Endodermal cell (in vitro differentiated cells): ENCODE measurements at regions not wholly inside any gene's neighbourhood (a gene's known extent, or its start where the extent isn't known, plus 50 kb on each side); places are given as distances from the start of the nearest gene placed in this dataset.

ENCODE experiments used
- DNase-seq: peaks from one replicate; pipeline ENCODE4 v3.0.0-alpha.2; 2017
- H3K27ac ChIP-seq: 2 replicates; pipeline ENCODE4 v1.5.1; 2013; ENCODE audit warnings: mild to moderate bottlenecking, low read depth, low read length, moderate library complexity
- H3K27me3 ChIP-seq: 2 replicates; pipeline ENCODE4 v1.6.1; 2013; ENCODE audit warnings: mild to moderate bottlenecking, low read length, moderate library complexity; ENCODE audit not compliant: insufficient read depth, control insufficient read depth, poor library complexity, severe bottlenecking
- H3K36me3 ChIP-seq: 2 replicates; pipeline ENCODE4 v1.7.0; 2013; ENCODE audit warnings: mild to moderate bottlenecking, low read length, moderate library complexity; ENCODE audit not compliant: control insufficient read depth, insufficient read depth
- H3K4me1 ChIP-seq: one replicate; pipeline ENCODE4 v1.7.0; 2013; ENCODE audit warnings: low read length; ENCODE audit not compliant: control insufficient read depth, insufficient read depth
- H3K4me3 ChIP-seq: 2 replicates; pipeline ENCODE4 v1.5.1; 2013; ENCODE audit warnings: mild to moderate bottlenecking, low read length, moderate library complexity
- H3K9ac ChIP-seq: 2 replicates; pipeline ENCODE4 v1.6.1; 2013; ENCODE audit warnings: mild to moderate bottlenecking, low read length, moderate library complexity; ENCODE audit not compliant: poor library complexity, severe bottlenecking; ENCODE audit errors: extremely low read depth
- H3K9me3 ChIP-seq: 2 replicates; pipeline ENCODE4 v1.6.1; 2013; ENCODE audit warnings: mild to moderate bottlenecking, low read length, moderate library complexity; ENCODE audit not compliant: control insufficient read depth
- H3K27ac Mint-ChIP-seq: 2 replicates; pipeline ENCODE4 v1.8.0; 2020; ENCODE audit warnings: mixed read lengths
- H3K27me3 Mint-ChIP-seq: 2 replicates; pipeline ENCODE4 v1.8.0; 2021; ENCODE audit warnings: mild to moderate bottlenecking, mixed read lengths; ENCODE audit not compliant: insufficient read depth
- H3K36me3 Mint-ChIP-seq: 2 replicates; pipeline ENCODE4 v1.8.0; 2020; ENCODE audit warnings: low read depth, mixed read lengths
- H3K4me1 Mint-ChIP-seq: 2 replicates; pipeline ENCODE4 v1.8.0; 2020; ENCODE audit warnings: mixed read lengths
- H3K4me3 Mint-ChIP-seq: 2 replicates; pipeline ENCODE4 v1.8.0; 2020; ENCODE audit warnings: mild to moderate bottlenecking, moderate library complexity, mixed read lengths
- H3K9me3 Mint-ChIP-seq: 2 replicates; pipeline ENCODE4 v1.8.0; 2020; ENCODE audit warnings: mild to moderate bottlenecking, mixed read lengths
- WGBS, 2 experiments: methylation state at CpG; one replicate each; pipeline versions ENCODE4 v1.1.5 to v1.1.7; 2013; ENCODE audit warnings: missing lambda C conversion rate in 2 of 2, mixed read lengths in 1 of 2; ENCODE audit not compliant: insufficient coverage in 1 of 2, insufficient read length in 1 of 2; 5-methylcytosine and 5-hydroxymethylcytosine counted together
- TF ChIP-seq, protein P1 (sequence below): fragments of 200-600 bp; sonication (generic); conservative IDR thresholded peaks from 2 replicates; pipeline ENCODE4 v1.5.0; 2021; ENCODE audit warnings: antibody characterized with exemption, mild to moderate bottlenecking

DNA sequence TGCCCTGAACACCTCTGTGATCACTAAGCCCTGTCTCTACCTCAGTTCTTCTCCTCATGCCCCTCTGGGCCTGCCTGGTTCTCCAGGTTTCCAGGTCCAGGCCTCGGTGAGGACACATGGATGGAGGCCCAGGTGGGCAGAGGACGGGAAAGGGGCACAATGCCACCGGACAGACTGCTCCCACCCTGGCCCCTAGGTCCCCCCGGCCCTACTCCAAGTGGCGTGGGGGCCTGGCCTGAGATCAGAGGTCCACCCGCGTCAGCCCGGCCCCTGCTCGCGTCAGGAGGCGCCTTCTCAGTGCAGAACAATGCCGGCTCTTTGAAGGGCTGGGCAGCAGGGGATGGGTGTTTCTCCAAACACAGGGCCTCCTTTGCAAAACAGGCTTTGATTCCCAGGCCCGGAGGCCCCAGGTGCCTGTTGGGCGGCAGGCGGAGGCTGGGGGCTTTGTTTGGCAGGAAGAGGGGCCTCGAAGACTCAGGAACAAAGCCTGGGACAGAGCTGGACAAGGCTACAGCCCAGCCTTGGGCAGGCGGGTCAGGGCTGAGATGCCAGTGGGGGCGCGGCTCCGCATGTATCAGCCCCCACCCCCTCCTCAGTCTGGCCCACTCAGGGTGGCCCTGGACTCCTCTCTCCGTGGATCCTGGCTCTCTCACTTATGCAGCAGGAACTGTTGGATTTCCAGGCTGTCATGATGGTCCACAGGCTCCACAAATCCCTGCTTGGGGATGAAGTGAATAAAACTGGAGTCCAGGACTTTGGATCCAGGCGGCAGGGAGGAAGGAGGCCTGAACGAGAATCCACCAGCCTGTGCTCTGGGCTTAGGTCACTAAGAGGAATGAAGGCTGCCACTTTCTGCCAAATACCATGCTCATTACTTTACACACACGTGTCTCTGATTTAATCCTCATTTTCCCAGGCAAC lies 77.4 kb upstream of the SLC2A1 start:
- H3K4me3 ChIP-seq = no peak overlapping the region
- H3K9me3 ChIP-seq = no peaks in the 10 kb centered on the region
- TF ChIP-seq, protein P1, sequence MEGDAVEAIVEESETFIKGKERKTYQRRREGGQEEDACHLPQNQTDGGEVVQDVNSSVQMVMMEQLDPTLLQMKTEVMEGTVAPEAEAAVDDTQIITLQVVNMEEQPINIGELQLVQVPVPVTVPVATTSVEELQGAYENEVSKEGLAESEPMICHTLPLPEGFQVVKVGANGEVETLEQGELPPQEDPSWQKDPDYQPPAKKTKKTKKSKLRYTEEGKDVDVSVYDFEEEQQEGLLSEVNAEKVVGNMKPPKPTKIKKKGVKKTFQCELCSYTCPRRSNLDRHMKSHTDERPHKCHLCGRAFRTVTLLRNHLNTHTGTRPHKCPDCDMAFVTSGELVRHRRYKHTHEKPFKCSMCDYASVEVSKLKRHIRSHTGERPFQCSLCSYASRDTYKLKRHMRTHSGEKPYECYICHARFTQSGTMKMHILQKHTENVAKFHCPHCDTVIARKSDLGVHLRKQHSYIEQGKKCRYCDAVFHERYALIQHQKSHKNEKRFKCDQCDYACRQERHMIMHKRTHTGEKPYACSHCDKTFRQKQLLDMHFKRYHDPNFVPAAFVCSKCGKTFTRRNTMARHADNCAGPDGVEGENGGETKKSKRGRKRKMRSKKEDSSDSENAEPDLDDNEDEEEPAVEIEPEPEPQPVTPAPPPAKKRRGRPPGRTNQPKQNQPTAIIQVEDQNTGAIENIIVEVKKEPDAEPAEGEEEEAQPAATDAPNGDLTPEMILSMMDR = no peak
- Mint-ChIP-seq H3K4me1 (peaks cover 25% of the 10 kb centered on the region), H3K27ac (no peak overlapping the region), H3K27me3 (no peaks in the 10 kb centered on the region), H3K9me3 (no peaks in the 10 kb centered on the region), H3K4me3 (no peak overlapping the region), H3K36me3 (no peaks in the 10 kb centered on the region)
- no peak overlapping the region for H3K9ac ChIP-seq
- WGBS, 2 experiments = 85 to 89% methylated on average over 12 to 24 of the region's 24 CpGs
- peak overlapping the region; percentile 89 for H3K27ac ChIP-seq
- no peaks in the 10 kb centered on the region for H3K36me3 ChIP-seq
- no peak for DNase-seq
- no peaks in the 10 kb centered on the region for H3K27me3 ChIP-seq
- no peaks in the 10 kb centered on the region for H3K4me1 ChIP-seq

DNA sequence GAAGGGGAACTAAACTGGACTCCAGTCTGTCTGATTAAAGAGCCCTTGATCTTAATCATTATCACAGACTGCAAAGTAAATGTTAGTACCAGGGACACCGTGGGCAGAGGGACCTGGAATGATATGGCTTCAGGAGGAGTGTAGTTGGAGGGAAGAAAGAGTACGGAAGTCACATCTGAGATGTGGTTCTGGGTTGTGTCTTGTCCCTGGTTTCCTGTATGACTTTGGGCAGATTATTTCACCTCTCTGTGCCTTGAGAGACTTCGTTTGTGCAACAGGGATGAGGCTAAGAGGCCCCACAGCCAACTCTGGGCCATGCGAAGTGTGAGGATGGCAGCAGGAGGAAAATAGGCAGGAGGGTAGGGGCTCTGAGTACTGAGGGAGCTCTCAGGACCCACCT lies 76.1 kb upstream of the SLC2A1 start:
- Histone ChIP-seq H3K4me1 (no peaks in the 10 kb centered on the region), H3K36me3 (no peaks in the 10 kb centered on the region), H3K9me3 (no peaks in the 10 kb centered on the region), H3K9ac (no peak overlapping the region), H3K27ac (no peak overlapping the region), H3K4me3 (no peak overlapping the region), H3K27me3 (no peaks in the 10 kb centered on the region)
- Mint-ChIP-seq H3K27me3 (no peaks in the 10 kb centered on the region), H3K36me3 (no peaks in the 10 kb centered on the region), H3K27ac (no peak overlapping the region), H3K4me1 (peaks cover 25% of the 10 kb centered on the region), H3K4me3 (no peak overlapping the region), H3K9me3 (no peaks in the 10 kb centered on the region)
- TF ChIP-seq, protein P1 = no peak
- DNase-seq = no peak
- WGBS, 2 experiments = 78 to 91% methylated on average over 3 to 4 of the region's 4 CpGs

DNA sequence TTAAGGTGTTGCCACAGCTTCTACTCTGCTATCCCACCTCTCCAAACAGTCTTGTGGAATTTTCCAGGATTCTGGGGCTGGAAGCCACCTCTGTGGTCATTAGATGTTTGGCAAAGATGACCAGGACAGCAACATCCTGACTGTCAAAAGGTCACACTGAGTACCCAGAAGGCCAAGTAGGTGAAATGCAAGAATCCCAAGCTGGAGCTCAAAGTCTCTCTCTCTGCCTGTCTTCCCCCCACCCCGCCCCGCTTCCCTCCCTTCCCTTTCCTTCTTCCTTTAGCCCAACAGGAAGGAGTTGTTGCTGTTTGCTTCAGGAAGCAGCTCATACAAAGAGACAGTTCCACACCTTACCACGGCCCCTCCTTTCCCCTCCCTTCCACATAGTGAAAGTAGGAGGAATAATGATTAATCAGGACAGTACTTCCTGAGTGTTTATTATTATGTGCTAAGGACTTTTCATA lies 75.6 kb upstream of the SLC2A1 start:
- WGBS, 2 experiments = 88% methylated on average over 2 of the region's 3 CpGs; no CpG with 5 or more reads in 1 of the 2 experiments
- Histone ChIP-seq H3K9ac (no peak overlapping the region), H3K9me3 (no peaks in the 10 kb centered on the region), H3K4me1 (no peaks in the 10 kb centered on the region), H3K27me3 (no peaks in the 10 kb centered on the region), H3K27ac (no peak overlapping the region), H3K36me3 (no peaks in the 10 kb centered on the region), H3K4me3 (no peak overlapping the region)
- H3K36me3 Mint-ChIP-seq = no peaks in the 10 kb centered on the region
- H3K27ac Mint-ChIP-seq = no peak overlapping the region
- peaks cover 22% of the 10 kb centered on the region for H3K4me1 Mint-ChIP-seq
- no peak for DNase-seq
- H3K27me3 Mint-ChIP-seq = peaks cover 3% of the 10 kb centered on the region
- TF ChIP-seq, protein P1 = no peak
- H3K4me3 Mint-ChIP-seq = no peak overlapping the region
- no peaks in the 10 kb centered on the region for H3K9me3 Mint-ChIP-seq
